NCI-H748 (cell line): ENCODE measurements at regions not wholly inside any gene's neighbourhood (a gene's known extent, or its start where the extent isn't known, plus 50 kb on each side); places are given as distances from the start of the nearest gene placed in this dataset.

Source experiments
- DNase-seq: peaks from one replicate; lab custom pipeline; 2025; ENCODE audit not compliant: unreplicated experiment; lab: John Stamatoyannopoulos, UW

GRCh38 chr5:96584712-96585111 is 77.5 kb upstream of the CAST start:
- DNase-seq, result no peak

DNA sequence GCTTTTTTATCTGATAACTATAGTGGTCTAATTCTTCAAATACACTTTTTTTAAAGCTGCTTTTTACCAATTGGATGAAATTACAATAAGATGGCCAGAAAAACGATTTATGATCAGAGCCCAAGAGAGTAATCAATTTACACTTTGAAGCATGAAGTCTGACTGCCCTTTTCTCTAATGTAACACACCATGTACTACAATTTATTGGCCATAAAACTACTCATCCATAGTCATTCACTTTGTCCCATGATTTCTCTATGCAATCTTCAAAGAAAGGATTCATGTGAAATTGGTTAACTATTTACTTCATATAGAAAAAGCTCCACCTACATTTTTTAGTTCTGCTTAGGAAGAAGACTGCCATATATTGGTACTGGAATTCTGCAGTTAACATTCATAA is 73.6 kb upstream of the CAST start:
- no peak for DNase-seq

GRCh38 chr5:96590796-96591195 is 71.4 kb upstream of the CAST start:
- DNase-seq, result no peak

GRCh38 chr5:96595300-96596090 is 66.7 kb upstream of the CAST start:
- peak; percentile 29 for DNase-seq

- peak; percentile 42 for DNase-seq
These were observed 64.6 kb upstream of the CAST start for GRCh38 chr5:96597438-96598020.

DNA sequence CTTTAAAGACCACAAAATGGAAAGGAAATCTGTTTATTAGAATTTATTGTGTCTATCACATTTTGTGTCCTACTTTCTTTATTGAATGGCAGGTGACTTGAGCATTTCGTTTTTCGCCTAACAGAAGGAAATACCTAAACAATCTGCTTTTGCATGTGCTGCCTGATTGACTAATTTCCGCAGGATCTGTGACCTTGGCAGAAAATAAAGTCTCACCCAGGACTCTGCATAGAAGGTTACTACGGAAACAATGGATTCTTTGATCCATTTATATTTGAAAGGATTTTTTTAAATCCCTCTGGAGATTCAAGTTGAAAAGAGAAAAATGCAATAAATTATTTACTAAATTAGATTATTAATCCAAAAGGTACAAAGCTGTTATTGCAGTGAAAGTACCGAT is 61.0 kb upstream of the CAST start:
- DNase-seq, result no peak

- DNase-seq, result peak; percentile 79
These were observed 60.4 kb upstream of the CAST start for GRCh38 chr5:96601715-96602244.

GRCh38 chr5:96602776-96603175 is 59.4 kb upstream of the CAST start:
- no peak for DNase-seq

GRCh38 chr5:96605144-96605837 is 56.9 kb upstream of the CAST start:
- DNase-seq, result no peak

DNA sequence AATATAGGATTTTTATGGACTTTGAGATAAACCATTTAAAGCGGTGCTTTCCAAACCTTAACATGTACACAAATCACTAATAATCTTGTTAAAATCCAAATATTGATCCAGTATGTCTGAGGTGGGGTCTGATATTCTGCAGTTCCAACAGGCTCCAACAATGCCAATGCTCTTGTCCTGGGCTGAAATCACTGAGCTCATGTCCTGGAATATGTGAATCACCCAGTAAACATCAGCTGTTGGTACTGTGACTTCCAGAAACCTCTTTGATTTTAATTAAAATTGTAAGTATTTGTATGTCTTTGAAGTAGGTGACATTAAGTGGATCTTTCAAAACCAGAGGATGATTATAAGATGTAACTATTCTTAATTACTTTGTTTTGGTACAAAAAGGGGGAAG is 52.8 kb upstream of the CAST start:
- DNase-seq, result no peak

DNA sequence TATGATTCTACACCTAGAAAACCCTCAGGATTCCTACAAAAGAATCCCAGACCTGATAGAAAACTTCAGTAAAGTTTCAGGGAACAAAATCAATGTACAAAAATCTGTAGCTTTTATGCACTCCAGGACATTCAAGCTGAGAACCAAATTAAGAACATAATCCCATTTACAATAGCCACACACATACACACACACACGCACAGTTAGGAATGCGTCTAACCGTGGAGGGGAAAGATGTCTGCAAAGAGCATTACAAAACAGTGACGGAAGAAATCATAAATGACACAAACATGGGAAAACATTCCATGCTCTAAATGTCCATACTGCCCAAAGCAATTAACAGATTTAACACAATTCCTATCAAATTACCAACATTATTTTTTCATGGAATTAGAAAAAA is 51.4 kb upstream of the CAST start:
- DNase-seq, result no peak

GRCh38 chr5:96611946-96612345 is 50.2 kb upstream of the CAST start:
- no peak for DNase-seq
